SHP77 treated with DMSO at 0.1 percent for 48 hours (cell line): ENCODE measurements at regions not wholly inside any gene's neighbourhood (a gene's known extent, or its start where the extent isn't known, plus 50 kb on each side); places are given as distances from the start of the nearest gene placed in this dataset.
A peak's percentile ranks its signal among the peaks of the same experiment; 100 is the strongest.

ENCODE experiments used
- DNase-seq: peaks from one replicate; lab custom pipeline; 2025; lab: John Stamatoyannopoulos, UW

DNA sequence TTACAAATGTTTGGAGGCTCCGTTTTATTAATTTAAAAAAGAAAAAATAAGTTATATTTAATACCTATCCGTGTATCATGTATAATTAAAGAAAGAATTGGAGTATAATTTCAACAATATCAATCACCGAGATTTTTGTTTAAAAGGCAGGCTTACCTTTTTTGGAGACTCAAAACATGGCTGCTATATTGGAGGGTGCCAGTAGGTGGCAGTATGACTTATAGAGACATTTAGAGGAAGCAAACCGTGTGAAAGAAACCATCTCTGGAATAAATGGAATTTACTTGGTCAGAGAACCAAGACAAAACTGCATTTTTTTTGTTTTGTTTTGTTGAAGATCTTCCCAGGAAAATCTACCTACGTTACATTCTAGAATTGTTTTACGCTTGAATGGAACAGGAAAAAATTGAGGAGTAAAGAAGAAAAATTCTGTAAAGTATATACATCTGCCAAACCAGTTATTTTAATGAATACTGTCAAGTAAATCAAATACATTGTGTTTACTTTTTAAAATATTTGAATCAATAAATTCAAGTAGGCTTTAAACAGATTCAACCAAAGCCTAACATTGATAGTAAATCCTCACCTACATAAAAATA, 802.6 kb upstream of the ALCAM start:
- peak; percentile 2 for DNase-seq

GRCh38 chr3:104566054-104566453, 800.7 kb upstream of the ALCAM start:
- no peak for DNase-seq

GRCh38 chr3:104575634-104576033, 791.1 kb upstream of the ALCAM start:
- no peak for DNase-seq

- no peak for DNase-seq
Observed at GRCh38 chr3:104578558-104578957, 788.2 kb upstream of the ALCAM start.

- DNase-seq = no peak
Observed at GRCh38 chr3:104582092-104582491, 784.6 kb upstream of the ALCAM start.

DNA sequence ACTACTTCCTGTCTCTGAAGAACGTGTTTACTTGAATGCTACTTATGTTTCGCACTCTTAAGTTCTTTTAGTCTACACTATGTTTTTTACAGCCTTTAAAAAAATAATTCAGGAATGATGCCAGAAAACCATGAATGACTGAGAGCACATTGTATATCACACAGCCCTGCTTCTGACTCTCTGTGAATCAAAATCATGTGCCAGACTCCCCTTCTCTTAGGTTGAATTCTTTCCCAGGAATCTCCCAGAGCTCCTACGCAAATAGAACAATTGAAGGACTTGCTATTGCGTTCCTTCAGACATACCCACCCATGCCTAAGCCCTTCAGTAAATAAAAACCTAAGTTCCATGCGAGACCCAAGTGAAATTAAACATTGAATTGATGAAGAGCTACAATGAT, 782.0 kb upstream of the ALCAM start:
- DNase-seq = no peak

- no peak for DNase-seq
Observed at GRCh38 chr3:104586344-104586743, 780.4 kb upstream of the ALCAM start.

DNA sequence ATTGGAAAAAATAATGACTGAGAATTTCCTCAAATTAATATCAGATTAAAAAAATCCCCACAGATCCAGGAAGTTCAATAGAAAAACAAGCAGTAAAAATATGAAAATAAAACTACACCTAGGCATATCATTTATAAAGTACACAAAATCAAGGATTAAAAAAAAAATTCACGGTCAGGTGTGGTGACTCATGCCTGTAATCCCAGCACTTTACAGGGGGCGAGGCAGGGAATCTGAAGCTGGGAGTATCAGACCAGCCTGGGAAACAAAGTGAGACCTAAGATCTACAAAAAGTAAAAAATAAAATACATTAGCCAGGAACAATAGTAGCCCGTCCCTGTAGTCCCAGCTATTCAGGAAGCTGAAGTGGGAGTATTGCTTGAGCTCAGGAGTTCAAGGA, 778.3 kb upstream of the ALCAM start:
- no peak for DNase-seq

GRCh38 chr3:104591776-104592175, 774.9 kb upstream of the ALCAM start:
- DNase-seq = no peak

GRCh38 chr3:104594491-104594890, 772.2 kb upstream of the ALCAM start:
- no peak for DNase-seq

- no peak for DNase-seq
Observed at GRCh38 chr3:104596054-104596453, 770.7 kb upstream of the ALCAM start.

DNA sequence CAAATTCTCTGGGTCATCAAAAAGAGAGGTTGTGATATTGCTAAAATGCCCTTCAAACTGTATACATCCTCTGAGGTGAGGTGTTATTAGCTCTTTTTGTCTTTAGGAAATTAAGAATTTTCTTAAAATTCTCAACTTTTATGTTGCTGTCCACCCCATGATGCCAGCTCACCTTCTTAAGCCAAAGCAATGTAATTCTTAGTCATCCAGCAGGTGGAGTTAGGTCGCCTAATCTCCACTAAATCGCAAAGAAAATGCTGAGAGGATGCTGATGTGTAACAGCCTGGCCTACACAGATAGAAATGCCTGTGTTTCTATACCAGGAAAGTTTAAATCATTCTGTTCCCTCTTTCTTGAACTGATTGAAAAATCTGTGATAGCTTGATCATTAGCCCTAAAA, 770.2 kb upstream of the ALCAM start:
- DNase-seq = peak; percentile 38

GRCh38 chr3:104598848-104599511, 767.7 kb upstream of the ALCAM start:
- DNase-seq = no peak

GRCh38 chr3:104604326-104605010, 762.2 kb upstream of the ALCAM start:
- DNase-seq = no peak

GRCh38 chr3:104606812-104607211, 759.9 kb upstream of the ALCAM start:
- no peak for DNase-seq

DNA sequence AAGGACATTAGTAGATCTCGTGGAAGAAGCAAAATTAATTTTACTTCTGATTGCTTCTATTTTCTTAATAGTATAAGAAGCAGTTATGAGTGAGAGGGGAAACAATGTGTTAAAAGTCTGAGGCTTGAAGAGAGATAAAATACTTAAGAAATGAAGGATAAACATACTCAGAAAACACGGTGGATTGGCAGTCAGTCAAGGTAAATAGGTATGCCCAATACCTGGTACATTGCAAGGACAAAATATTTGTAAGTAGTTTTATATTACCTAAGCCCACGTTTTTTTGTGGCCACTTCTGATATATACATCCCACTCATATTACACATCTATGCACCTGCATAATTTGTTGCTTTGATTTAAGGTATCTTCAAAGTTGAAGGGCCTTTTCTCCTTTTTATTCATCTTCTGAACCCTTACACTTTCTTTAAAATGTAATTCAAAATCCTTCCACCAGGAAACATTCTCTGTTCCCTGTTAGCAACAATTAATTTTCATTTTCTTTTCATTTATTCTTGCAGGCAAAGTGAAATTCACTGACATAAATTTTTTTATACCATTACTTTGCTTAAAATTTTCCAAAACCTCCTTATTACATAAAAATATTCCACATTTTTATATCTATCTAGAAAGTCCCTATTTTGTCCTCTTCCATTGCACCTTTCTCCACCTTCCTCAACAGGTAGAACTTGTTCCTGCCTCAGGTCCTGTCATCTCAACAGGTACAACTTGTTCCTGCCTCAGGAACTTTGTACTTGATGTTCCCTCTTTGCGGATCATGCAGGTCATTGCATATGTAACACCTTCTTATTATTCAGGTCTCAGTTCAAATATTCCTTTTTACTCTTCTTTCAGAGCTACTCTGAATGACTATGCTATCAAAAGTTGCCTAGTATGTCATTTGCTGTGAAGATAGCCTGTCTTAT, 755.7 kb upstream of the ALCAM start:
- no peak for DNase-seq

DNA sequence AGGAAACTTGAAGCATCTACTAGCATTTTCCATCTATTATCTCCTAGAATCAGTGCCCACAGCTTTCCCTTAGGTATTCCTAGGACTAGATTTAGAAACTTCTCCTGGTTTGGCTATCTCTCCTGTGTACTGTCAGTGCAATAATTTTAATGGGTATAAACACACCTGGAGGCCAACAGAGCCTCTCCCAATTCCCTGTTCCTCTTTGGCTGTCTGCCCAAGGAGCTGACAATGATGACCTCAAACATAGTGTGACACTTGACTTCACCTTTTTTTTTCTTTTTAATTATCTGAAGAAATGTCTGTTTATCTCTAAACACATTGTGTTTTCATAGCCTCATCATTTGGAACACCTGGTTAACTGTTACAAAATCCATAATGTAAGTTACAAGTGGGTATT, 754.5 kb upstream of the ALCAM start:
- no peak for DNase-seq

- no peak for DNase-seq
Observed at GRCh38 chr3:104614564-104614963, 752.1 kb upstream of the ALCAM start.

DNA sequence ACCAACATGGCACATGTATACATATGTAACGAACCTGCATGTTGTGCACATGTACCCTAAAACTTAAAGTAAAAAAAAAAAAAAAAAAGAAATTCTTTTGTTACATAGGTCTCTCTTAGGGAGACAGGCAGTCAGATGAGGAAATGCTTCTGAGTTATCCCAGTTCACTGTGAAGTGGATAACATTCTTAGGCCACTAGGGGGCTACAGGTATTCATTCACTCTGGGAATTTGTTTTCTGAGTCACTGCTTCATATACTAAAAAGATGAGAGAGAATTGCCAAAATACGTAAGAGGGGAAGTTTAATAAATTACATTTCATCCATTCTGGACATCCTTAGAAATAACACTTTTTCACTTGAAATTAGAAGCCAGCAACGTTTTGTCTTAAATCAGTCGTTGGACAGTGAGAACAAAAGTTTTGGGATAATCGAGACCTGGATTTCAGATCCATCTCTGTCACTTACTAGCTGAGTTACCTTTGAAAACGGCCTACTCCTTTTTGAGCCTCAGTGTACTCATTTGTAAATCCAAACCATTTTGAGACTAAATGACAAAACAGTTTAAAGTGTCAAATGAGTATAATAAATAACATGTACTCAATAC, 738.4 kb upstream of the ALCAM start:
- no peak for DNase-seq

GRCh38 chr3:104629038-104629437, 737.7 kb upstream of the ALCAM start:
- no peak for DNase-seq

DNA sequence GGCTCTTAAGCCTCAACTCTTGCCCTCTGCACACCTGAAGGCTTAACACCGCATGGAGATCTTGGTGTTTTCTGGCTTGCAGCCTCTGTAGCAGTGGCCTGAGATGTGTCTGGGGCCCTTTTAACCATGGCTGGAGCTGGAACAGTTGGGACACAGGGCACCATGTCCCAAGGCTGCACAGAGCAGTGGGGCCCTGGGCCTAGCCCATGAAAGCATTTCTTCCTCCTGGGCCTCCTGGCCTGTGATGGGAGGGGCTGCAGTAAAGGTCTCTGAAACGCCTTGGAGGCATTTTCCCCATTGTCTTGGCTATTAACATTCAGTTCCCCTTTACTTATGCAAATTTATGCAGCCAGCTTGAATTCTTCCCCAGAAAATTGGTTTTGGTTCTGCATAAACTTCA, 735.5 kb upstream of the ALCAM start:
- no peak for DNase-seq

- no peak for DNase-seq
Observed at GRCh38 chr3:104632521-104632920, 734.2 kb upstream of the ALCAM start.
